ENCODE measurements at regions not wholly inside any gene's neighbourhood (a gene's known extent, or its start where the extent isn't known, plus 50 kb on each side); places are given as distances from the start of the nearest gene placed in this dataset.

GRCh38 chr9:22922222-22922621, 475.6 kb downstream of the DMRTA1 start:
- no peak for DNase-seq (ENCODE audit: low spot score in 2 of 2, unreplicated experiment in 2 of 2)
- Mint-ChIP-seq H3K4me1 (no peaks in the 10 kb centered on the region), H3K27me3 (ENCODE audit: low read depth) (no peaks in the 10 kb centered on the region), H3K4me3 (no peak overlapping the region), H3K27ac (no peak overlapping the region), H3K36me3 (no peaks in the 10 kb centered on the region), H3K9me3 (no peaks in the 10 kb centered on the region)
- TF ChIP-seq CTCF (IDR thresholded peaks at IDR 0.05; ENCODE audit: unreplicated experiment), result no peak

DNA sequence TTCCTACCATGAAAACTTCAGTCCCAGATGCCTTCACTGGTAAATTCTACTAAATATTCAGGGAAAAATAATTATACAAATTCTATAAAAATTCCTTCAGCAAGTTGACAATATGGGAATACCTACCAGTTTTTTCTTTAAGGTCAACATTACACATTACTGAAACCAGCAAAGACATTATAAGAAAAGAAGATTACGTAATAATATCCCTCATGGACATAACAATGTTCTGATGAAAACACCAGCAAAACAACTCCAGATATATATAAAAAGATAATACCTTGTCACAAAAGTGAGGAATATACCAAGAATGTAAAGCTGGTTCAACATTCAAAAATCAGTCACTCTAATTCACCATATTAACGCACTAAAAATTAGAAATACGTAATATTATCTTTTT, 507.9 kb downstream of the DMRTA1 start:
- no peak for TF ChIP-seq CTCF (IDR thresholded peaks at IDR 0.05; ENCODE audit: unreplicated experiment)
- Mint-ChIP-seq H3K27ac (no peak overlapping the region), H3K4me1 (no peaks in the 10 kb centered on the region), H3K36me3 (no peaks in the 10 kb centered on the region), H3K27me3 (ENCODE audit: low read depth) (no peaks in the 10 kb centered on the region), H3K4me3 (no peak overlapping the region), H3K9me3 (peaks cover 6% of the 10 kb centered on the region)
- DNase-seq (ENCODE audit: low spot score in 2 of 2, unreplicated experiment in 2 of 2), result no peak

GRCh38 chr9:22954964-22955363, 508.3 kb downstream of the DMRTA1 start:
- TF ChIP-seq CTCF (IDR thresholded peaks at IDR 0.05; ENCODE audit: unreplicated experiment), result no peak
- DNase-seq (ENCODE audit: low spot score in 2 of 2, unreplicated experiment in 2 of 2), result no peak
- no peaks in the 10 kb centered on the region for H3K36me3 Mint-ChIP-seq
- no peaks in the 10 kb centered on the region for H3K4me1 Mint-ChIP-seq
- H3K27me3 Mint-ChIP-seq (ENCODE audit: low read depth), result no peaks in the 10 kb centered on the region
- no peak overlapping the region for H3K4me3 Mint-ChIP-seq
- H3K9me3 Mint-ChIP-seq, result peaks cover 6% of the 10 kb centered on the region
- no peak overlapping the region for H3K27ac Mint-ChIP-seq

- TF ChIP-seq CTCF (IDR thresholded peaks at IDR 0.05; ENCODE audit: unreplicated experiment), result no peak
- no peak overlapping the region for H3K27ac Mint-ChIP-seq
- no peak overlapping the region for H3K4me3 Mint-ChIP-seq
- no peak for DNase-seq (ENCODE audit: low spot score in 2 of 2, unreplicated experiment in 2 of 2)
- no peaks in the 10 kb centered on the region for H3K36me3 Mint-ChIP-seq
- H3K9me3 Mint-ChIP-seq, result no peaks in the 10 kb centered on the region
- H3K4me1 Mint-ChIP-seq, result no peaks in the 10 kb centered on the region
- no peaks in the 10 kb centered on the region for H3K27me3 Mint-ChIP-seq (ENCODE audit: low read depth)
Measured at GRCh38 chr9:22969350-22969979, 522.8 kb downstream of the DMRTA1 start.

DNA sequence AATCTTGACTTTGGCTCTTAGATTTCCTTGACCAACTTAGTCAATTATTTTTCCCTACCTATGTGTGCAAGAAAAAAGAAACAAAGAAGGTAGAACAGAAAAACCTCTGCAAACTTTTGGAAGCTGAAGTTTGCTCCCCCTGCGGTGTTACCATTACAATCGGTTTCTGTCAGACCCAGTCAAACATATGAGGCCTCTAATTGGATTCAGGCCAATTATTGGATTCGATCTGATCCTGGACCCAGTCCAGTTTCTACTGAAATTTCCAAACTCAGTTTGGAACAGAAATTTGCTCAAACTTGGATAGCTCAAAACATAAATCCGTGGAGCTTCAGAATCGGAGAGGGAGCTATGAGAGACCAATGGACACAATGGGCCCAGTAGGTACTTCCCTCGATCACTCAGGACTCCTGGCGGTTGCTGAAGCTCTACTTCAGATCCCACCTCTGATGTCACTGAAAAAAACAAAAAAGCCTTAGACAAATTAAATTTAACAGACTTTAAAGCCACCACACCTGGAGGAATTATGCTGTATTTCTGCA, 523.9 kb downstream of the DMRTA1 start:
- Mint-ChIP-seq H3K27me3 (ENCODE audit: low read depth) (no peaks in the 10 kb centered on the region), H3K4me3 (no peak overlapping the region), H3K4me1 (no peaks in the 10 kb centered on the region), H3K27ac (no peak overlapping the region), H3K9me3 (no peaks in the 10 kb centered on the region), H3K36me3 (no peaks in the 10 kb centered on the region)
- no peak for DNase-seq (ENCODE audit: low spot score in 2 of 2, unreplicated experiment in 2 of 2)
- TF ChIP-seq CTCF (IDR thresholded peaks at IDR 0.05; ENCODE audit: unreplicated experiment), result no peak

Measured in mesothelial cell of epicardium (in vitro differentiated cells).